SK-N-SH (cell line): ENCODE measurements at regions not wholly inside any gene's neighbourhood (a gene's known extent, or its start where the extent isn't known, plus 50 kb on each side); places are given as distances from the start of the nearest gene placed in this dataset.
A peak's percentile ranks its signal among the peaks of the same experiment; 100 is the strongest.

ENCODE experiments used
- CTCF ChIA-PET: fragments of 300-600, 350-600 bp; formaldehyde crosslinking; extraction: SDS; loops from one replicate; lab custom pipeline; 2021; lab: Yijun Ruan, JAX
- POLR2A ChIA-PET: fragments of 350-600 bp; sonication (Branson Sonifier 250); formaldehyde crosslinking; extraction: SDS; loops from one replicate; lab custom pipeline; 2020; ENCODE audit warnings: antibody characterized with exemption, inconsistent platforms; lab: Yijun Ruan, JAX
- DNase-seq: peaks from one replicate; pipeline ENCODE4 v3.0.0; 2012
- H2AFZ ChIP-seq: fragments of 200-600 bp; sonication (generic); 2 replicates; pipeline ENCODE4 v1.8.1; 2016; ENCODE audit warnings: antibody characterized with exemption, mild to moderate bottlenecking, low read depth
- H3F3A ChIP-seq: fragments of 200-600 bp; sonication (generic); replicated peaks from 2 replicates; pipeline ENCODE3; 2016; ENCODE audit warnings: antibody characterized with exemption, mild to moderate bottlenecking; ENCODE audit not compliant: insufficient read depth
- H3K27ac ChIP-seq, 2 experiments: fragments of 200-500 bp in 1 of 2; fragments of 200-600 bp in 1 of 2; sonication (Bioruptor generic) in 1 of 2; sonication (generic), shearing (Covaris generic) in 1 of 2; 2 replicates each; pipeline versions ENCODE4 v1.5.1 to v1.6.1; 2014 to 2016; ENCODE audit warnings: low read depth in 2 of 2, inconsistent platforms in 1 of 2, low read length in 1 of 2, mild to moderate bottlenecking in 1 of 2, mixed read lengths in 1 of 2
- H3K27me3 ChIP-seq: fragments of 200-600 bp; sonication (generic), shearing (Covaris generic); 2 replicates; pipeline ENCODE4 v1.6.1; 2016; ENCODE audit warnings: mixed run types; ENCODE audit not compliant: insufficient read depth
- H3K36me3 ChIP-seq, 2 experiments: fragments of 200-500 bp in 1 of 2; fragments of 200-600 bp in 1 of 2; sonication (Bioruptor generic) in 1 of 2; sonication (generic) in 1 of 2; replicated peaks in 1 of 2; 2 replicates each; pipeline versions ENCODE3 to v1.5.1; 2014 to 2016; ENCODE audit warnings: low read length in 1 of 2, mild to moderate bottlenecking in 1 of 2; ENCODE audit not compliant: insufficient read depth in 2 of 2, control insufficient read depth in 1 of 2
- H3K4me1 ChIP-seq, 2 experiments: fragments of 200-500 bp in 1 of 2; fragments of 200-600 bp in 1 of 2; sonication (Bioruptor generic) in 1 of 2; sonication (generic), shearing (Covaris generic) in 1 of 2; 2 replicates each; pipeline versions ENCODE4 v1.5.1 to v1.6.1; 2014 to 2016; ENCODE audit warnings: low read depth in 1 of 2, low read length in 1 of 2, mixed run types in 1 of 2; ENCODE audit not compliant: insufficient read depth in 2 of 2, control insufficient read depth in 1 of 2
- H3K4me2 ChIP-seq: fragments of 200-600 bp; sonication (generic), shearing (Covaris generic); 2 replicates; pipeline ENCODE4 v1.6.1; 2017; ENCODE audit warnings: mixed run types
- H3K4me3 ChIP-seq, 2 experiments: fragments of 200-500 bp in 1 of 2; fragments of 200-600 bp in 1 of 2; sonication (Bioruptor generic) in 1 of 2; sonication (generic), shearing (Covaris generic) in 1 of 2; 2 replicates each; pipeline versions ENCODE4 v1.5.1 to v1.8.1; 2014 to 2016; ENCODE audit warnings: low read depth in 2 of 2, inconsistent platforms in 1 of 2, low read length in 1 of 2, mild to moderate bottlenecking in 1 of 2, mixed read lengths in 1 of 2, moderate library complexity in 1 of 2
- H3K79me2 ChIP-seq: fragments of 200-600 bp; sonication (generic); 2 replicates; pipeline ENCODE4 v1.8.1; 2017; ENCODE audit warnings: mild to moderate bottlenecking; ENCODE audit not compliant: insufficient read depth
- H3K9ac ChIP-seq: fragments of 200-600 bp; sonication (generic); 2 replicates; pipeline ENCODE4 v1.6.1; 2017; ENCODE audit warnings: mixed run types
- H3K9me2 ChIP-seq: fragments of 200-600 bp; sonication (generic); 2 replicates; pipeline ENCODE4 v1.6.1; 2017; ENCODE audit warnings: mixed run types
- H3K9me3 ChIP-seq: fragments of 200-600 bp; sonication (generic); 2 replicates; pipeline ENCODE4 v1.6.1; 2017; ENCODE audit warnings: mixed run types, mild to moderate bottlenecking, moderate library complexity
- H4K20me1 ChIP-seq: fragments of 200-600 bp; sonication (generic); 2 replicates; pipeline ENCODE4 v1.6.1; 2017; ENCODE audit warnings: mild to moderate bottlenecking, mixed run types; ENCODE audit not compliant: insufficient read depth
- ELF1 ChIP-seq: IDR thresholded peaks from 2 replicates; pipeline ENCODE4 v1.4.0; 2012
- EZH2phosphoT487 ChIP-seq: fragments of 200-600 bp; sonication (generic); IDR thresholded peaks from 2 replicates; pipeline ENCODE4 v1.6.1; 2017; ENCODE audit warnings: low read depth, mixed run types, mild to moderate bottlenecking, antibody characterized with exemption, moderate library complexity, borderline replicate concordance
- GABPA ChIP-seq: IDR thresholded peaks from 2 replicates; pipeline ENCODE4 v1.4.0; 2012; ENCODE audit warnings: low read depth, mild to moderate bottlenecking
- MXI1 ChIP-seq: IDR thresholded peaks from 2 replicates; pipeline ENCODE4 v1.6.1; 2012; ENCODE audit warnings: mild to moderate bottlenecking, low read depth, low read length, improper control_type of control experiment
- NFIC ChIP-seq: IDR thresholded peaks from 2 replicates; pipeline ENCODE4 v1.4.0; 2012; ENCODE audit warnings: borderline replicate concordance
- RXRA ChIP-seq: IDR thresholded peaks from 2 replicates; pipeline ENCODE4 v1.4.0; 2012; ENCODE audit warnings: low read depth, mild to moderate bottlenecking, borderline replicate concordance
- TCF12 ChIP-seq: IDR thresholded peaks from 2 replicates; pipeline ENCODE4 v1.4.0; 2012
- TEAD4 ChIP-seq: IDR thresholded peaks from 2 replicates; pipeline ENCODE4 v1.4.0; 2012; ENCODE audit warnings: mild to moderate bottlenecking, borderline replicate concordance; ENCODE audit not compliant: insufficient read depth
- YY1 ChIP-seq: IDR thresholded peaks from 2 replicates; pipeline ENCODE4 v1.4.0; 2012; ENCODE audit warnings: low read depth, mild to moderate bottlenecking
- WGBS: methylation state at CpG from one replicate; pipeline ENCODE4 v1.1.6; 2017; ENCODE audit warnings: low lambda C conversion rate; 5-methylcytosine and 5-hydroxymethylcytosine counted together
- TF ChIP-seq, protein P1 (sequence below): IDR thresholded peaks from 2 replicates; pipeline ENCODE4 v1.6.1; 2012; ENCODE audit warnings: mild to moderate bottlenecking, low read depth, low read length, moderate library complexity
- TF ChIP-seq, protein P2 (sequence below): IDR thresholded peaks from 2 replicates; pipeline ENCODE4; 2012
- TF ChIP-seq, protein P3 (sequence below): fragments of 200-600 bp; sonication (generic); IDR thresholded peaks from 2 replicates; pipeline ENCODE4 v1.6.1; 2017; ENCODE audit warnings: antibody characterized with exemption, mild to moderate bottlenecking, moderate library complexity
- TF ChIP-seq, protein P4 (sequence below): fragments of 150-350 bp; IDR thresholded peaks from 2 replicates; pipeline ENCODE4 v1.6.1; 2016; ENCODE audit warnings: mild to moderate bottlenecking, low read depth, low read length
- TF ChIP-seq, protein P5 (sequence below): IDR thresholded peaks from 2 replicates; pipeline ENCODE4 v1.4.0; 2012; ENCODE audit warnings: low read depth
- TF ChIP-seq, protein P6 (sequence below): fragments of 150-350 bp; IDR thresholded peaks from 2 replicates; pipeline ENCODE4 v1.6.1; 2017; ENCODE audit warnings: antibody characterized with exemption, low read length, low read depth, borderline replicate concordance

DNA sequence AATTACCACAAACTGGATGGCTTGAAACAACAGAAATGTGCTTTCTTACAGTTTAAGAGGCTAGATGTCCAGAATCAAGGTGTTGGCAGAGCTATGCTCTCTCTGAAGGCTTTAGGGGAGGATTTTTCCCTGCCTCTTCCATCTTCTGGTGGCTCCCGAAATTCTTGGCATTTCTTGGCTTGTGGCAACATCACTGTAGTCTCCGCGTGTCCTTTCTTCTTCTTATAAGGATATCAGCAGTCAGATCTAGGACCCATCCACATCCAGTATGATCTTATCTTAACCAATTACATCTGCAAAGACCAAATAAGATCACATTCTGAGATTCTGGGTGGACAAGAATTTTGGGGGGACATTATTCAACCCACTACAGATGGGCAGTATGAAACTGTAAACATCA lies 119.2 kb upstream of the PMFBP1 start:
- Histone ChIP-seq H3K4me3 (peak overlapping the region in 1 of 2 experiments; percentile 57; a peak in 3 of 4 replicates), H3K9me2 (no peaks in the 10 kb centered on the region), H3K9me3 (no peaks in the 10 kb centered on the region), H3K9ac (peak overlapping the region; percentile 63), H3K27me3 (no peaks in the 10 kb centered on the region), H3K36me3 (peaks cover 0 to 4% of the 10 kb centered on the region in 2 experiments), H3F3A (peaks cover 33% of the 10 kb centered on the region), H3K4me1 (peaks cover 0 to 10% of the 10 kb centered on the region in 2 experiments; a peak in 3 of 4 replicates)
- WGBS, result 0% methylated on average over 3 of the region's 3 CpGs
- TF ChIP-seq RXRA (peak; percentile 39), TCF12 (no peak), TEAD4 (peak; percentile 71), EZH2phosphoT487 (no peak), NFIC (peak; percentile 80; the same call in 1 of the 2 replicates), YY1 (no peak), ELF1 (0 out of 2 replicates have a peak, but pooled peaks have one; percentile 2), GABPA (no peak), MXI1 (no peak)
- TF ChIP-seq, protein P1, sequence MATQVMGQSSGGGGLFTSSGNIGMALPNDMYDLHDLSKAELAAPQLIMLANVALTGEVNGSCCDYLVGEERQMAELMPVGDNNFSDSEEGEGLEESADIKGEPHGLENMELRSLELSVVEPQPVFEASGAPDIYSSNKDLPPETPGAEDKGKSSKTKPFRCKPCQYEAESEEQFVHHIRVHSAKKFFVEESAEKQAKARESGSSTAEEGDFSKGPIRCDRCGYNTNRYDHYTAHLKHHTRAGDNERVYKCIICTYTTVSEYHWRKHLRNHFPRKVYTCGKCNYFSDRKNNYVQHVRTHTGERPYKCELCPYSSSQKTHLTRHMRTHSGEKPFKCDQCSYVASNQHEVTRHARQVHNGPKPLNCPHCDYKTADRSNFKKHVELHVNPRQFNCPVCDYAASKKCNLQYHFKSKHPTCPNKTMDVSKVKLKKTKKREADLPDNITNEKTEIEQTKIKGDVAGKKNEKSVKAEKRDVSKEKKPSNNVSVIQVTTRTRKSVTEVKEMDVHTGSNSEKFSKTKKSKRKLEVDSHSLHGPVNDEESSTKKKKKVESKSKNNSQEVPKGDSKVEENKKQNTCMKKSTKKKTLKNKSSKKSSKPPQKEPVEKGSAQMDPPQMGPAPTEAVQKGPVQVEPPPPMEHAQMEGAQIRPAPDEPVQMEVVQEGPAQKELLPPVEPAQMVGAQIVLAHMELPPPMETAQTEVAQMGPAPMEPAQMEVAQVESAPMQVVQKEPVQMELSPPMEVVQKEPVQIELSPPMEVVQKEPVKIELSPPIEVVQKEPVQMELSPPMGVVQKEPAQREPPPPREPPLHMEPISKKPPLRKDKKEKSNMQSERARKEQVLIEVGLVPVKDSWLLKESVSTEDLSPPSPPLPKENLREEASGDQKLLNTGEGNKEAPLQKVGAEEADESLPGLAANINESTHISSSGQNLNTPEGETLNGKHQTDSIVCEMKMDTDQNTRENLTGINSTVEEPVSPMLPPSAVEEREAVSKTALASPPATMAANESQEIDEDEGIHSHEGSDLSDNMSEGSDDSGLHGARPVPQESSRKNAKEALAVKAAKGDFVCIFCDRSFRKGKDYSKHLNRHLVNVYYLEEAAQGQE, result no peak
- TF ChIP-seq, protein P2, sequence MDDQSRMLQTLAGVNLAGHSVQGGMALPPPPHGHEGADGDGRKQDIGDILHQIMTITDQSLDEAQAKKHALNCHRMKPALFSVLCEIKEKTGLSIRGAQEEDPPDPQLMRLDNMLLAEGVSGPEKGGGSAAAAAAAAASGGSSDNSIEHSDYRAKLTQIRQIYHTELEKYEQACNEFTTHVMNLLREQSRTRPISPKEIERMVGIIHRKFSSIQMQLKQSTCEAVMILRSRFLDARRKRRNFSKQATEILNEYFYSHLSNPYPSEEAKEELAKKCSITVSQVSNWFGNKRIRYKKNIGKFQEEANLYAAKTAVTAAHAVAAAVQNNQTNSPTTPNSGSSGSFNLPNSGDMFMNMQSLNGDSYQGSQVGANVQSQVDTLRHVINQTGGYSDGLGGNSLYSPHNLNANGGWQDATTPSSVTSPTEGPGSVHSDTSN, result peak; percentile 51
- TF ChIP-seq, protein P3, sequence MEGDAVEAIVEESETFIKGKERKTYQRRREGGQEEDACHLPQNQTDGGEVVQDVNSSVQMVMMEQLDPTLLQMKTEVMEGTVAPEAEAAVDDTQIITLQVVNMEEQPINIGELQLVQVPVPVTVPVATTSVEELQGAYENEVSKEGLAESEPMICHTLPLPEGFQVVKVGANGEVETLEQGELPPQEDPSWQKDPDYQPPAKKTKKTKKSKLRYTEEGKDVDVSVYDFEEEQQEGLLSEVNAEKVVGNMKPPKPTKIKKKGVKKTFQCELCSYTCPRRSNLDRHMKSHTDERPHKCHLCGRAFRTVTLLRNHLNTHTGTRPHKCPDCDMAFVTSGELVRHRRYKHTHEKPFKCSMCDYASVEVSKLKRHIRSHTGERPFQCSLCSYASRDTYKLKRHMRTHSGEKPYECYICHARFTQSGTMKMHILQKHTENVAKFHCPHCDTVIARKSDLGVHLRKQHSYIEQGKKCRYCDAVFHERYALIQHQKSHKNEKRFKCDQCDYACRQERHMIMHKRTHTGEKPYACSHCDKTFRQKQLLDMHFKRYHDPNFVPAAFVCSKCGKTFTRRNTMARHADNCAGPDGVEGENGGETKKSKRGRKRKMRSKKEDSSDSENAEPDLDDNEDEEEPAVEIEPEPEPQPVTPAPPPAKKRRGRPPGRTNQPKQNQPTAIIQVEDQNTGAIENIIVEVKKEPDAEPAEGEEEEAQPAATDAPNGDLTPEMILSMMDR, result no peak
- TF ChIP-seq, protein P4, sequence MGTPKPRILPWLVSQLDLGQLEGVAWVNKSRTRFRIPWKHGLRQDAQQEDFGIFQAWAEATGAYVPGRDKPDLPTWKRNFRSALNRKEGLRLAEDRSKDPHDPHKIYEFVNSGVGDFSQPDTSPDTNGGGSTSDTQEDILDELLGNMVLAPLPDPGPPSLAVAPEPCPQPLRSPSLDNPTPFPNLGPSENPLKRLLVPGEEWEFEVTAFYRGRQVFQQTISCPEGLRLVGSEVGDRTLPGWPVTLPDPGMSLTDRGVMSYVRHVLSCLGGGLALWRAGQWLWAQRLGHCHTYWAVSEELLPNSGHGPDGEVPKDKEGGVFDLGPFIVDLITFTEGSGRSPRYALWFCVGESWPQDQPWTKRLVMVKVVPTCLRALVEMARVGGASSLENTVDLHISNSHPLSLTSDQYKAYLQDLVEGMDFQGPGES, result no peak
- TF ChIP-seq, protein P5, sequence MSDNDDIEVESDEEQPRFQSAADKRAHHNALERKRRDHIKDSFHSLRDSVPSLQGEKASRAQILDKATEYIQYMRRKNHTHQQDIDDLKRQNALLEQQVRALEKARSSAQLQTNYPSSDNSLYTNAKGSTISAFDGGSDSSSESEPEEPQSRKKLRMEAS, result peak; percentile 53; the same call in 1 of the 2 replicates
- TF ChIP-seq, protein P6, sequence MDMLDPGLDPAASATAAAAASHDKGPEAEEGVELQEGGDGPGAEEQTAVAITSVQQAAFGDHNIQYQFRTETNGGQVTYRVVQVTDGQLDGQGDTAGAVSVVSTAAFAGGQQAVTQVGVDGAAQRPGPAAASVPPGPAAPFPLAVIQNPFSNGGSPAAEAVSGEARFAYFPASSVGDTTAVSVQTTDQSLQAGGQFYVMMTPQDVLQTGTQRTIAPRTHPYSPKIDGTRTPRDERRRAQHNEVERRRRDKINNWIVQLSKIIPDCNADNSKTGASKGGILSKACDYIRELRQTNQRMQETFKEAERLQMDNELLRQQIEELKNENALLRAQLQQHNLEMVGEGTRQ, result no peak
- TF ChIP-seq, all 33 proteins: peak for 6
- H3K4me2 ChIP-seq, result peak overlapping the region; percentile 69
- no peaks in the 10 kb centered on the region for H3K79me2 ChIP-seq
- H4K20me1 ChIP-seq, result no peaks in the 10 kb centered on the region
- DNase-seq, result no peak
- POLR2A ChIA-PET, result no interaction called here
- peak overlapping the region; percentile 65 for H2AFZ ChIP-seq
- CTCF ChIA-PET, result no interaction called here
- H3K27ac ChIP-seq, result peak overlapping the region; percentile 94 to 98
